ENCODE measurements at regions not wholly inside any gene's neighbourhood (a gene's known extent, or its start where the extent isn't known, plus 50 kb on each side); places are given as distances from the start of the nearest gene placed in this dataset.

- intact Hi-C loops (cut with micrococcal nuclease): no loop called here
- Mint-ChIP-seq H3K27ac (no peak overlapping the region), H3K36me3 (ENCODE audit: low read depth) (no peaks in the 10 kb centered on the region), H3K27me3 (no peaks in the 10 kb centered on the region), H3K9me3 (no peaks in the 10 kb centered on the region), H3K4me1 (no peaks in the 10 kb centered on the region), H3K4me3 (no peak overlapping the region)
- DNase-seq: no peak
Observed at GRCh38 chr7:13414661-13415107, 574.8 kb downstream of the ETV1 start.

DNA sequence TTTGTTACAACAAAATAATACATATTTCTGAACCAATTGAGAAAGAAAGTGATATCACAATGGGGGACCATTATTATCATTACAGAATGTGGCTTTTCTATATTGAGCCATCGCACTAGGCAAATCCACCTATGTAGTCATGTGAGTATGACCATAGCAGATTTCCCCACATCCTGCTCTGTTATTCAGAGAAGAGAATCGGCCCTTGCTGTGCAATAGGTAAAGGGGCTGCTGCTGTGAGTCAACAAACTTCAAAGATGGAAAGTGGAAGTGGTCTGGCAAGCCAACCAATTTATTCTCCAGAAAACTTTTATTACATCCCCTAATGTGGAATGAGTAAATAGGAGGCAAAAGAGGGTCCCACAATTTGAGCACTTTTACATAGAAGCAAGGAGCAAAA is 573.4 kb downstream of the ETV1 start:
- no peak overlapping the region for H3K4me3 Mint-ChIP-seq

GRCh38 chr7:13416544-13416943 is 572.9 kb downstream of the ETV1 start:
- no peaks in the 10 kb centered on the region for H3K4me1 Mint-ChIP-seq
- no peaks in the 10 kb centered on the region for H3K9me3 Mint-ChIP-seq
- H3K36me3 Mint-ChIP-seq (ENCODE audit: low read depth): no peaks in the 10 kb centered on the region
- no peak overlapping the region for H3K27ac Mint-ChIP-seq
- H3K27me3 Mint-ChIP-seq: no peaks in the 10 kb centered on the region
- DNase-seq: no peak
- H3K4me3 Mint-ChIP-seq: no peak overlapping the region
- intact Hi-C loops (cut with micrococcal nuclease): no loop called here

More for the DNA sequence above, 573.4 kb downstream of the ETV1 start:
- no peaks in the 10 kb centered on the region for H3K9me3 Mint-ChIP-seq
- intact Hi-C loops (cut with micrococcal nuclease): no loop called here
- no peak for DNase-seq
- no peak overlapping the region for H3K27ac Mint-ChIP-seq
- no peaks in the 10 kb centered on the region for H3K4me1 Mint-ChIP-seq
- no peaks in the 10 kb centered on the region for H3K36me3 Mint-ChIP-seq (ENCODE audit: low read depth)
- no peaks in the 10 kb centered on the region for H3K27me3 Mint-ChIP-seq

DNA sequence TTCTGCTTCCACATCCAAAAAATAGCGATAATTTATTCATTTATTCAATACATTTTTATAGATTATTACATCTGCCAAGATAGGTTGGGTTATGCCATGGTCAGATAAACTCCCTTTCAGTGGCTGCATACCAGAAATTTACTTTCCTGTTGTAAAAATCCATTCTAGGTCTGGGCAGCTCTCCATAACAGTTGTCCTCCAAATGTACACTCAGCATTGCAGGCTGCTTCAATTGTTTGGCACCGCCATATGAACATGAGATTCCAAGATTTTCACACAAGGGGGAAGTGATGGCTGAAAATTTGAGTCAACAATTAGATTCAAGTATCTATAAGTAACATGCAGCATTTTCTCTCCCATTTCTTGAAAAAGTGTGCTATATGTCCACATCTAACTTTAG is 568.7 kb downstream of the ETV1 start:
- no peaks in the 10 kb centered on the region for H3K27me3 Mint-ChIP-seq
- intact Hi-C loops (cut with micrococcal nuclease): no loop called here

DNA sequence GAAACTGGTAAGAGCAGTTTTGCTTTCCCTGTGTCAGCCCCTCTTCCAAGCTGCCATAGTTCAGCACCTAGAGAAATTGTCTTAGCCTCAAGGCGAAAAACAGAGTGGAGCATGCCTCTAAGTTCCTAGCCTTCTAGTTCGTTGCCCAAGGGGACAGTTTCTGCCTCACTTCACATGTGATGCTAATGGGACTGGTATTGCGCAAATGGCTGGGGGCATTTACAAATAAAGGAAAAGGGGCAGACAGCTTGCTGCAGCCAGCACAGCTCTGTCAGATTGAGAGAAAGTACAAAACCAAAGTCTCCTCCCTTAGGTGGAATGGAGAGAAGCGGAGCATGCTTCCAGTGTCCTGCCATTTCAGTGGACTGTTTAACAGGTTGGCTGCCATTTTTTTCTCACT is 567.7 kb downstream of the ETV1 start:
- Mint-ChIP-seq H3K27ac (no peak overlapping the region), H3K4me3 (no peak overlapping the region), H3K9me3 (no peaks in the 10 kb centered on the region), H3K27me3 (no peaks in the 10 kb centered on the region), H3K4me1 (no peaks in the 10 kb centered on the region), H3K36me3 (ENCODE audit: low read depth) (no peaks in the 10 kb centered on the region)
- intact Hi-C loops (cut with micrococcal nuclease): no loop called here
- DNase-seq: no peak

More for the DNA sequence above, 568.7 kb downstream of the ETV1 start:
- no peak for DNase-seq
- Mint-ChIP-seq H3K4me3 (no peak overlapping the region), H3K27ac (no peak overlapping the region), H3K4me1 (no peaks in the 10 kb centered on the region), H3K36me3 (ENCODE audit: low read depth) (no peaks in the 10 kb centered on the region), H3K9me3 (no peaks in the 10 kb centered on the region)

DNA sequence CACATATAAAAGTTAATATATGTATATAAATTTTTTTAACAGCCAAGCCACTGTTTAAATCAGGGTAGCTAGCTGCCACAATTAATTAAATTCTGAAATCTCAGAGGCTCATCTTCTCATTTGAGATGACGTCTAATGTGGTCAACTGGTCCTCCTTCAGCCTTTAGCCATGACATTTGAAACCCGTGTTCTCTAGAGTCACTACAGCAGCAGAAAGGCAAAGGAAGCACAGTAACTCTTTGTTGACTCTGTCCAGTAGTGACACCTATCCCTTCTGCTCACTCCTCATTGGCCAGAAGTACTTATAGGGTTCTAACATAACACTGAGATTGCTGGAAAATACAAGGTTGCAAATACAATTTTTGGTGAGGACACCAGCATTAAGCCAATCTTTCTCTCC is 555.5 kb downstream of the ETV1 start:
- H3K27me3 Mint-ChIP-seq: no peaks in the 10 kb centered on the region
- H3K9me3 Mint-ChIP-seq: no peaks in the 10 kb centered on the region
- intact Hi-C loops (cut with micrococcal nuclease): no loop called here

GRCh38 chr7:13442226-13442625 is 547.2 kb downstream of the ETV1 start:
- no peak overlapping the region for H3K27ac Mint-ChIP-seq
- H3K27me3 Mint-ChIP-seq: no peaks in the 10 kb centered on the region
- no peaks in the 10 kb centered on the region for H3K4me1 Mint-ChIP-seq
- no peak for DNase-seq
- H3K36me3 Mint-ChIP-seq (ENCODE audit: low read depth): no peaks in the 10 kb centered on the region
- no peaks in the 10 kb centered on the region for H3K9me3 Mint-ChIP-seq
- no peak overlapping the region for H3K4me3 Mint-ChIP-seq
- intact Hi-C loops (cut with micrococcal nuclease): no loop called here

More for the DNA sequence above, 555.5 kb downstream of the ETV1 start:
- no peak overlapping the region for H3K4me3 Mint-ChIP-seq
- no peak for DNase-seq
- no peaks in the 10 kb centered on the region for H3K36me3 Mint-ChIP-seq (ENCODE audit: low read depth)
- no peaks in the 10 kb centered on the region for H3K4me1 Mint-ChIP-seq
- H3K27ac Mint-ChIP-seq: no peak overlapping the region

DNA sequence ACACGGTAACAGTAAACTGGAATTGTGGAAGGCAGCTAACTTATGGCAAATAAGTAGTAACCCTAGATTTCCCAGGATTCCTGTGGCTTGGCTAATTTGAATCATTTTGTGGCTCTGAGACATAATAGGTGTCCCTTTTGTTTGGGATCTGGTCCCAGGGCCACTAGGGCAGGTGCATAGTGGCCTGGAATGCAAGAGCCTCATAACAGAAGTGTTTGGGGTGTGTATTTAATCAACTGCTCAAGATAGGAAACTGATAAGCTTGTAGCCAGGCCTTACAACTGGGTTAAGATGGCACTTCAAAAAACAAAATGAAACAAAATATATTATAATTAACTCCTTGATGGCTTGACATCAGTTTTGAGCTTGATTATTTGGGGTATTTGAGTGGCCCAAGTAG is 541.8 kb downstream of the ETV1 start:
- no peak for DNase-seq
- H3K4me1 Mint-ChIP-seq: no peaks in the 10 kb centered on the region
- no peak overlapping the region for H3K4me3 Mint-ChIP-seq
- H3K9me3 Mint-ChIP-seq: no peaks in the 10 kb centered on the region
- H3K27me3 Mint-ChIP-seq: no peaks in the 10 kb centered on the region
- intact Hi-C loops (cut with micrococcal nuclease): no loop called here
- no peaks in the 10 kb centered on the region for H3K36me3 Mint-ChIP-seq (ENCODE audit: low read depth)
- H3K27ac Mint-ChIP-seq: no peak overlapping the region

GRCh38 chr7:13448243-13448642 is 541.2 kb downstream of the ETV1 start:
- H3K4me3 Mint-ChIP-seq: no peak overlapping the region
- no peaks in the 10 kb centered on the region for H3K9me3 Mint-ChIP-seq
- H3K27me3 Mint-ChIP-seq: no peaks in the 10 kb centered on the region
- intact Hi-C loops (cut with micrococcal nuclease): no loop called here
- no peak overlapping the region for H3K27ac Mint-ChIP-seq
- no peak for DNase-seq
- no peaks in the 10 kb centered on the region for H3K4me1 Mint-ChIP-seq
- H3K36me3 Mint-ChIP-seq (ENCODE audit: low read depth): no peaks in the 10 kb centered on the region

- Mint-ChIP-seq H3K27me3 (no peaks in the 10 kb centered on the region), H3K36me3 (ENCODE audit: low read depth) (no peaks in the 10 kb centered on the region), H3K4me1 (no peaks in the 10 kb centered on the region), H3K27ac (no peak overlapping the region), H3K9me3 (no peaks in the 10 kb centered on the region), H3K4me3 (no peak overlapping the region)
- DNase-seq: no peak
- intact Hi-C loops (cut with micrococcal nuclease): no loop called here
Observed at GRCh38 chr7:13449460-13449859, 540.0 kb downstream of the ETV1 start.

DNA sequence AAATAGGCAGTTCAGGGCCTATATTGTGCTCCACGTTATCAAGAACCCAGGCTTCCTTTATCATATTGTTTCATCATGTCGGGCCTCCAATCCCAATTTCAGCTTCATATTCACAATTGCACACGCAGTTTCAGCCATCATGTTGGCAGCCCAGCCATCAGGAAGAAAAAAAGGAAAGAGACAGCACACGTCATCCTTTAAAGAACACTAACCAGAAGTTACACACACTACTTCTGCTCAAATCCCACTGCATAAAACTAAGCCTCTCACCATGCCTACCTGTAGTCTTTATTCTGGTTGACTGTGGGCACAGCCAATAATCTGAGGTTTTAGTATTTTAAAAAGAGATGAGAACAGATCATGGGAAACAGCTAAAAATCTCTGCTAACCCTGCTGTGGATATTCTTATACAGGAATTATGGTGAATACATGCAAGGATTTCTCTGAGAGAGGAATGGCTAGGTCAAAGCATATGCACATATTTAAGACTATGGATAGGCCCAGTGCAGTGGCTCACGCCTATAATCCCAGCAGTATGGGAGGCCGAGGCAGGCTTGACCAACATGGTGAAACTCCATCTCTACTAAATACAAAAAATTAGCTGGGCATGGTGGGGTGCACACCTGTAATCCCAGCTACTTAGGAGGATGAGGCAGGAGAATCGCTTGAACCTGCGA is 534.4 kb downstream of the ETV1 start:
- intact Hi-C loops (cut with micrococcal nuclease): no loop called here
- no peaks in the 10 kb centered on the region for H3K27me3 Mint-ChIP-seq
- no peaks in the 10 kb centered on the region for H3K4me1 Mint-ChIP-seq
- H3K27ac Mint-ChIP-seq: no peak overlapping the region
- no peaks in the 10 kb centered on the region for H3K9me3 Mint-ChIP-seq
- H3K4me3 Mint-ChIP-seq: no peak overlapping the region
- no peak for DNase-seq
- no peaks in the 10 kb centered on the region for H3K36me3 Mint-ChIP-seq (ENCODE audit: low read depth)

- H3K9me3 Mint-ChIP-seq: no peaks in the 10 kb centered on the region
- H3K4me3 Mint-ChIP-seq: no peak overlapping the region
- DNase-seq: no peak
- H3K27me3 Mint-ChIP-seq: no peaks in the 10 kb centered on the region
- H3K27ac Mint-ChIP-seq: no peak overlapping the region
- H3K4me1 Mint-ChIP-seq: no peaks in the 10 kb centered on the region
- H3K36me3 Mint-ChIP-seq (ENCODE audit: low read depth): no peaks in the 10 kb centered on the region
- intact Hi-C loops (cut with micrococcal nuclease): no loop called here
Observed at GRCh38 chr7:13457790-13458189, 531.7 kb downstream of the ETV1 start.

GRCh38 chr7:13466874-13467547 is 522.5 kb downstream of the ETV1 start:
- Mint-ChIP-seq H3K27ac (no peak overlapping the region), H3K27me3 (no peaks in the 10 kb centered on the region), H3K9me3 (no peaks in the 10 kb centered on the region), H3K4me1 (no peaks in the 10 kb centered on the region), H3K4me3 (no peak overlapping the region), H3K36me3 (ENCODE audit: low read depth) (no peaks in the 10 kb centered on the region)
- no peak for DNase-seq
- intact Hi-C loops (cut with micrococcal nuclease): no loop called here

- Mint-ChIP-seq H3K27me3 (no peaks in the 10 kb centered on the region), H3K4me1 (no peaks in the 10 kb centered on the region), H3K4me3 (no peak overlapping the region), H3K9me3 (no peaks in the 10 kb centered on the region), H3K27ac (no peak overlapping the region), H3K36me3 (ENCODE audit: low read depth) (no peaks in the 10 kb centered on the region)
- intact Hi-C loops (cut with micrococcal nuclease): no loop called here
- no peak for DNase-seq
Observed at GRCh38 chr7:13476881-13477444, 512.5 kb downstream of the ETV1 start.

Data from activated CD4-positive, alpha-beta T cell treated with anti-CD3 and anti-CD28 coated beads, Interleukin-2, amount 10 ng/mL, durations not matched to agents 24 days and 14 days (primary cell).